Ramos (cell line): ENCODE measurements at regions not wholly inside any gene's neighbourhood (a gene's known extent, or its start where the extent isn't known, plus 50 kb on each side); places are given as distances from the start of the nearest gene placed in this dataset.
"Not testable (repeated sequence)": the region's sequence is repeated elsewhere in the genome, so short reads cannot be mapped to it uniquely, and the experiment has no call there.

ENCODE experiments used
- in situ Hi-C: fragments of 300-500 bp; cut with MboI; formaldehyde crosslinking; loops from one replicate; pipeline ENCODE4 v1.14.3; 2022; ENCODE audit warnings: low sequenced_read_pairs; ENCODE audit not compliant: unreplicated experiment

GRCh38 chr9:30967476-30967875 is 1417.0 kb upstream of the ACO1 start:
- in situ Hi-C loops: no loop called here

- in situ Hi-C loops: no loop called here
Measured at GRCh38 chr9:30970186-30970585, 1414.3 kb upstream of the ACO1 start.

- in situ Hi-C loops: no loop called here
Measured at GRCh38 chr9:30970812-30971211, 1413.6 kb upstream of the ACO1 start.

GRCh38 chr9:30972654-30973053 is 1411.8 kb upstream of the ACO1 start:
- in situ Hi-C loops: no loop called here

- in situ Hi-C loops: no loop called here
Measured at GRCh38 chr9:30977965-30978364, 1406.5 kb upstream of the ACO1 start.

- in situ Hi-C loops: no loop called here
Measured at GRCh38 chr9:30982301-30982700, 1402.1 kb upstream of the ACO1 start.

- in situ Hi-C loops: no loop called here
Measured at GRCh38 chr9:30995956-30996738, 1388.3 kb upstream of the ACO1 start.

- in situ Hi-C loops: no loop called here
Measured at GRCh38 chr9:30996761-30997160, 1387.7 kb upstream of the ACO1 start.

GRCh38 chr9:30997291-30997690 is 1387.2 kb upstream of the ACO1 start:
- in situ Hi-C loops: no loop called here

GRCh38 chr9:31005086-31005665 is 1379.3 kb upstream of the ACO1 start:
- in situ Hi-C loops: no loop called here

- in situ Hi-C loops: no loop called here
Measured at GRCh38 chr9:31013371-31013770, 1371.1 kb upstream of the ACO1 start.

GRCh38 chr9:31023847-31024246 is 1360.6 kb upstream of the ACO1 start:
- in situ Hi-C loops: no loop called here

GRCh38 chr9:31027678-31028077 is 1356.8 kb upstream of the ACO1 start:
- in situ Hi-C loops: no loop called here

- in situ Hi-C loops: no loop called here
Measured at GRCh38 chr9:31028137-31028536, 1356.3 kb upstream of the ACO1 start.

- in situ Hi-C loops: no loop called here
Measured at GRCh38 chr9:31030741-31031202, 1353.7 kb upstream of the ACO1 start.

- in situ Hi-C loops: no loop called here
Measured at GRCh38 chr9:31032206-31032605, 1352.2 kb upstream of the ACO1 start.

GRCh38 chr9:31034311-31034710 is 1350.1 kb upstream of the ACO1 start:
- in situ Hi-C loops: no loop called here

- in situ Hi-C loops: no loop called here
Measured at GRCh38 chr9:31040564-31040963, 1343.9 kb upstream of the ACO1 start.

- in situ Hi-C loops: no loop called here
Measured at GRCh38 chr9:31045810-31046209, 1338.6 kb upstream of the ACO1 start.

- in situ Hi-C loops: not testable (repeated sequence)
Measured at GRCh38 chr9:31061592-31061991, 1322.9 kb upstream of the ACO1 start.

GRCh38 chr9:31065691-31066090 is 1318.8 kb upstream of the ACO1 start:
- in situ Hi-C loops: no loop called here

GRCh38 chr9:31067418-31067817 is 1317.0 kb upstream of the ACO1 start:
- in situ Hi-C loops: no loop called here
